GM13977 (cell line): ENCODE measurements at regions not wholly inside any gene's neighbourhood (a gene's known extent, or its start where the extent isn't known, plus 50 kb on each side); places are given as distances from the start of the nearest gene placed in this dataset.
"Not testable (repeated sequence)": the region's sequence is repeated elsewhere in the genome, so short reads cannot be mapped to it uniquely, and the experiment has no call there.

Experiments
- DNase-seq: peaks from one replicate; pipeline ENCODE4 v3.0.0; 2012; ENCODE audit warnings: low spot score
- CTCF ChIP-seq: IDR thresholded peaks from 2 replicates; pipeline ENCODE4 v1.5.1; 2012; ENCODE audit warnings: mild to moderate bottlenecking, control low read depth; ENCODE audit not compliant: insufficient read depth; ENCODE audit errors: extremely low read depth, missing control alignments
- in situ Hi-C: fragments of 300-500 bp; cut with MboI; formaldehyde crosslinking; loops from one replicate; pipeline ENCODE4 v1.12.0; 2022; ENCODE audit warnings: low sequenced_read_pairs, low pct_unique_long_range_greater_than_20kb, mixed read lengths, inconsistent platforms; ENCODE audit not compliant: unreplicated experiment

- in situ Hi-C loops, result no loop called here
- no peak for DNase-seq
- no peak for TF ChIP-seq CTCF
Observed at GRCh38 chr5:92836855-92837755, 743.9 kb downstream of the NR2F1-AS1 start.

GRCh38 chr5:92835712-92836111, 745.3 kb downstream of the NR2F1-AS1 start:
- in situ Hi-C loops, result no loop called here
- TF ChIP-seq CTCF, result no peak
- DNase-seq, result no peak

- in situ Hi-C loops, DNase-seq: not testable (repeated sequence)
Observed at GRCh38 chr5:92823551-92823950, 757.5 kb downstream of the NR2F1-AS1 start.

- in situ Hi-C loops, result no loop called here
- TF ChIP-seq CTCF, result no peak
- no peak for DNase-seq
Observed at GRCh38 chr5:92822183-92822582, 758.8 kb downstream of the NR2F1-AS1 start.

GRCh38 chr5:92809855-92810465, 771.1 kb downstream of the NR2F1-AS1 start:
- in situ Hi-C loops, result no loop called here
- TF ChIP-seq CTCF, result no peak
- no peak for DNase-seq

- no peak for TF ChIP-seq CTCF
- in situ Hi-C loops, result no loop called here
Observed at GRCh38 chr5:92808474-92808873, 772.5 kb downstream of the NR2F1-AS1 start.

GRCh38 chr5:92807085-92807484, 773.9 kb downstream of the NR2F1-AS1 start:
- in situ Hi-C loops, result no loop called here
- no peak for DNase-seq
- TF ChIP-seq CTCF, result no peak

More at GRCh38 chr5:92808474-92808873, 772.5 kb downstream of the NR2F1-AS1 start:
- DNase-seq, result no peak
